NCI-H1694 treated with DMSO at 0.1 percent for 48 hours (cell line): ENCODE measurements at regions not wholly inside any gene's neighbourhood (a gene's known extent, or its start where the extent isn't known, plus 50 kb on each side); places are given as distances from the start of the nearest gene placed in this dataset.
"Not testable (repeated sequence)": the region's sequence is repeated elsewhere in the genome, so short reads cannot be mapped to it uniquely, and the experiment has no call there.

Experiments
- DNase-seq: peaks from one replicate; lab custom pipeline; 2025; lab: John Stamatoyannopoulos, UW

DNA sequence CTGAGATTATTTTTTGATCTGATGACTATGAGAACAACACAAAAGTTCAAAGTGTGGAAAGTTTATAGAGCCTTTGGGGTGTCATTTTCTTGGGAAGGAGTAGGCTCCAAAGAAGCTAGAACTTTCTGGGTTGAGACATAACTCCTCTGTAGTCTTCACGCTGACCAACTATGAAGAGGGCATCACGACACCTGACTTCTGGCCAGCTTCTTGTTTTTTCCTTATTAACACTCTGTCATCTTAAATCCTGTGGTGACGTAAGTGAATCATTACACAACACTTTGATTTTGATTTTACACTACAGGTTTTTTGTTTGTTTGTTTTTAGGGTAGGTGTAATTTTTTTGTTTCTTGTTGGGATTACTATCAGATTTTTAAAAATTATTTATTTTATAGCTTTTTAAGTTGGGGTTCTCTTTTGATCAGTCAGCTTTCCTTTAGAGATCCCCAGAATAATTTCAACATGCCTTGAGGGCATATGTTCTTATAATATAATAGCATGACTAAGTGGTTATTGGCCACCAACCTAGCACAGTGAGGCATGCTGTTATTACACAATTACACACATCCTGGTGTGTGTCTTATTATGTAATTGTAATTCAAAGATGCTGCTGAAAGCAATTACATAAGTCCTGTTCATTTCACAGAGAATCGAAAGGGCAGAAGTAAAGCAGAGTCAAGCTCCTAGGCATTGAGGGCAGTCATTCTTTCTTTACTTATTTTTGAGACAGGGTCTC lies 281.6 kb upstream of the NOTCH2NLA start:
- DNase-seq: not testable (repeated sequence)

DNA sequence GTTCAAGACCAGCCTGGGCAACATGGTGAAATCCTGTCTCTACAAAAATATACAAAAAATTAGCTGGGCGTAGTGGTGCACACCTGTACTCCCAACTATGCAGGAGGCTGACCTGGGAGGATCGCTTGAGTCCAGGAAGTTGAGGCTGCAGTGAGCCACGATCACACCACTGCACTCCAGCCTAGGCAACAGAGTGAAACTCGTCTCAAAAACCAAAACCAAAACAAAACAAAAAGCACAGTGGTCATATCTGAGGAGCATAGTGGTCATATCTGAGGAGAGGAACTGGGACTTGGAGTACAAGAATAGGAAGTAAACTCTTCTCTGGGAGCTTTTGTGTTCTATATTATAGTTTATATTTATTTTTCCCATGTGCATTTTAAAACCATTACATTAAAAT lies 275.3 kb upstream of the NOTCH2NLA start:
- not testable (repeated sequence) for DNase-seq

DNA sequence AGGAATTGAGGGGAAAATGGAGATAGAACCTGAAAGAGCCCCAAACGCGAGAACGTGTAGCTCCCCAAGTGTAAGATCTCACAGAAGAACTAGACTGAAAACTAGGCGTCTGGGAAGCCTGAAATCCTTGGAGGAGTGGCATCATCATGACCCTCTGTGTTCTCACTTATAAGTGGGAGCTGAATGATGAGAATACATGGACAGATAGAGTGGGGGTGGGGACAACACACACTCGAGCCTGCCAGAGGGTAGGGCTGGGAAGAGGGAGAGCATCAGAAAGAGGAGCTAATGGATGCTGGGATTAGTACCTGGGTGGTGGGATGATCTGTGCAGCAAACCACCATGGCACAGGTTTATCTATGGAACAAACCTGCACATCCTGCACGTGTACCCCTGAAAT lies 258.7 kb upstream of the NOTCH2NLA start:
- not testable (repeated sequence) for DNase-seq

DNA sequence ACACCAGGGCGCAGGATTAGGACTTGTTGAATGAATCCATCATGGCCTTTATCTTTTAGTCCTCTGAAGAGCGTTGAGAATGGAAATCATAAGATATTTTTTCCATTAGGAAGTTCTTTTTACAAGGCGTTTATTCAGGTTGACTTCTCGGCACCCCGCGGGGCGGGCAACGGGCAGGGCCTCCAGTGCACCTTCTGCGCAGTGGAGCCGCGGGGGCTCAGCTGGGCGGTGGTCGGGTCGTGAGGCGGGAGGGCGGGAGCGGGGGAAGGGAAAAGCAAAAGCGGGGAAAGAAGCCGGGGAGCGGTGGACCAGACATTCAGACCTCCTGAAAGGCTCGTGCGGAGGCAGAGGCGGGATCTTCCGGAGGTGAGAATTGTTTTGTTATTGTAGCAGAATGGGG lies 258.3 kb upstream of the NOTCH2NLA start:
- not testable (repeated sequence) for DNase-seq

DNA sequence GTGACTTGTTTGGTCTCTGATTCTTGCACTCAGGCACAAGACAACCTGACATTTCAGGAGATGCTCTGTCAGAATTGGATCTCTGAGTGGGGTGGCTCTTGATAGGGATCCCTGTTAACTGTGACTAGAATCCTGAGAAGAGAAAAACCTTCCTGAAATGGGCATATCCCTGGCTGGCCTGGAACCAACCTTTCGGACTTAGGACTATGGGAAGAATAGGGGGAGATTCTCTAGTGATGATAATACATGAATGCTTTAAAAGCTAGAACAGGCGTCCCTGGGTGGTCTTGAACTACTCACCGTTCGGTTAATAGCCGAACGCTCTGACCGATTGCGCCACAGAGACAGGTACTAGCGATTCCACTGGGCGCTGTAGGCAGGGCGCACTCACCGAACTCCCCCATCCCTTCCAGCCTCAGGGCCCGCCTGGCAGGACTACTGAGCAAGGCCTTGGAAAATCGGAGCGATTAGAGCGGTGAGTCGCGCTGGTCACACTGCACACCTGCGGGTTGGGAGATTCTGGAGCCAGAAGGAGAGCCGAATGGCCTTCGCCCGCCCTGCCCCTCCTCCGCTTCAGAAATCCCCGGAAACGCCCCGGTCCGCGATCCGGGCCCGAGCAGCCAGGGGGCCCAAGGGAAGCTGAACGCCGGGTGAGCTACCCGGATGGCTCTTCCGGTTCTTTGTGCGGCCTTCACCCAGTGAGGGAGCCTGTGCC lies 257.6 kb upstream of the NOTCH2NLA start:
- DNase-seq: not testable (repeated sequence)

DNA sequence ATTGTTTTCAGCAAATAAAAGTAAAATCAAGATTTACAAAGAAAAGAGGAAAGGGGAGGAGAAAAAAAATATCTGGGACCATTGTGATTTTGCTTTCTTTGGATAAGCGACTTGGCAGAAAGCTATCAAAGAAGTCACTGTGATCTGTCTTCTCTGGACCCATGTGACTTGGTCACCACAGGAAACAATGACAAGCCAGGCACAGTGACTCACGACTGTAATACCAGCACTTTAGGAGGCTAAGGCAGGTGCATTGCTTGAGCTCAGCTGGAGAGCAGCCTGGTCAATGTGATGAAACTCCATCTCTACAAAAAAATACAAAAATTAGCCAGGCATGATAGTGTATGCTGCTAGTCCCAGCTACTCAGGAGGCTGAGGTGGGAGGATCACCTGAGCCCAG lies 255.4 kb upstream of the NOTCH2NLA start:
- DNase-seq: not testable (repeated sequence)

DNA sequence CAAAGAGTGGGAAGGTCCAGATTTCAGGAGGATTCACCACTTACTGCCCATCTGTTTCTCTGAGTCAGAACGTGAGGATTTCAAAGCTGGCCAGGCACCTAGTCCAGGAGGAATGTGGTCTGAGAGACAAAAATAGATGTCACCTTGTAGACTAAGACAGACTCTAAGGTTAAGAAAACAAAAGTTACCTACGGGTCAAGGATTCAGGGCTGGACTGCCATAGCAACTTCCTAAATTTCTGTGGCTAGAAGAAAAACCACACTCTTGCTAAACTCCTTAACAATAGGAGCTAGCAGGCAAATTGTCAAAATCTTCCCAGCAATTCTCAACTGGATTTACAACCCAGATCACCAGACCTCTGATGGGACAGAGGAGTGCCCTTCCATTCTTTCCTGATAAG lies 250.4 kb upstream of the NOTCH2NLA start:
- DNase-seq: not testable (repeated sequence)

DNA sequence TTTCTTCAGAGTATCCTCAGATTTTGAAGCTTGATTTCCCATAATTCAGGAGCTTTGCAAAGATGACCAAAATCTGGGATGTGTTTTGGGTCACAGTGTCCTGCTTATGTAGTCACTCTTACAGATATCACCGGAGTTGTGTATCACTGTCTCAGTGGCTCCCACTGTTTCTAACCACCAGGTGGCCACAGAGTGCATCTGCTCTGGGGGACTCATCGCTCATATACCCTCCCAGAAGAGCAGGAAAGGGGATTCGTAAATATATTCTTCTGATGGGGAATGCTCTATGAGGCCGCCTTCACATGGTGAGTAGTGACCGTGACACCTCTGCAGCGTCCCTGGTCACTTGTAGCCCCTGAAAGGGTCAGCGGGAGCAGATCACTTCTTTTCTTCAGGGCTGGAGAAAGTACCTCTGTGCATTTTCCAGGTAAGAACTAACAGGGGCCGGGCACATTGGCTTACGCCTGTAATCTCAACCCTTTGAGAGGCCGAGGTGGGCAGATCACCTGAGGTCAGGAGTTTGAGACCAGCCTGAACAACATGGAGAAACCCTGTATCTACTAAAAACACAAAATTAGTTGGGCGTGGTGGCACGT lies 249.4 kb upstream of the NOTCH2NLA start:
- DNase-seq: peak; percentile 50

DNA sequence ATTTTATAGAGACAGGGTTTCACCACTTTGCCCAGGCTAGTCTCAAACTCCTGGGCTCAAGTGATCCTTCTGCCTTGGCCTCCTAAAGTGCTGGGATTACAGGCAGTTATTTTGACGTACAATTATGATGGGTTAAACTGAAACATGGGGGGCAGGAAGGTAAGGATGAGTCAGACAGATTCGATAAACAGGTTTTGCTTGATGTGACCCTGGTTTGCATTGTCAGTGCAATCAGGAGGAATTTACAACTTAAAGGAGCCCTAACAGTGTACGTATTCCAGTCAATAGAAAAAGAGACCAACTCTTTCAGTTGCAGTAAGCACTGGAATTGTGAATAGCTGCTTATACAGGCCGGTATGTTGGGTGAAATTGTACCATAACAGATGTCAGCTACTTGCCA lies 246.3 kb upstream of the NOTCH2NLA start:
- DNase-seq: not testable (repeated sequence)

DNA sequence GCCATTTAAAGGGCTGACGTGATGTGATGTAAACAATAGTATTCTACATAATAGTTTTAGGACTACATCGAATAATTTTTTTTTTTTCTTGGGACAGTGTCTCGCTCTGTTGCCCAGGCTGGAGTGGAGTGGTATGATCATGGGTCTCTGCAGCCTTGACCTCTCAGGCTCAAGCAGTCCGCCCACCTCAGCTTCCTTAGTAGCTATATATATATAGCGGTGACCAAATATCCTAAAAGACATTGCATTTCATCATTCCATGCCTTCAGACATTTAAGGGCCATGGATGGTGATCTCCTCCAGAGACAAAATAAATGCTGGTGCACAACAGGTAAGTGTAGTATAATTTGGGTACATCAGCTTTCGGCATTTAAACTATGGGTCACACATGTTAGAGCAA lies 245.4 kb upstream of the NOTCH2NLA start:
- not testable (repeated sequence) for DNase-seq

DNA sequence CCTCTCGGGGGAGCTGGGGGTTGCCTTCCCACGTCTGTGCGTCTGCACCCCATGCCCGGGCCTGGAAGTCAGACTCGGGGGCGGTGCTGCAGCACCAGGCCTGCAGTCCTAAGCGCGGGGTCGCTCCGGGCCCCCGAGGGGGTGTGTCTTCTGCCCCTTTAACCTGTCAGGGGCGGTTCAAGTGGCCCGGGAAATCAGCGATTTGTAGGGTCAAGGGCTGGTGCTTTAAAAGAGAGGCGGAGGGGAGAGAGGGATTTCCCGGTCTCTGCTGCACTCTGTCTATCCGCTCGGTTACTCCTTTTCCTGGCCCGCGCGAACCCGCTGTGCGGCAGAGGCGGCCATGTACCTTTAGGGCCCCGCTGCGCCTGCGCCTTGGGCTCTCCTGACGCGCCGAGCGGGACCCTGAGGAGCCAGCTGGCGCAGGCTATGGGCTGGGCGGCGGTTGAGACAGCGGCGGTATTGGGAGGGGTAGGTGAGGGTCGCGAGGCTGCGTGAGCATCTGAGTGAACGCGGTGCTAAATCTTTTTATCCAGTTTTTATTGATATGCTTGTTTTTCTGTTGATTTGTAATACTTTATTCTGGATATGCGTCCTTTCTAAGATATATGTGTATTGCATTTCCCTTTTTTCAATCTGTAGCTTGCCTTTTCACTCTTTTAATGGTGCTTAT lies 243.5 kb upstream of the NOTCH2NLA start:
- DNase-seq: peak; percentile 77

DNA sequence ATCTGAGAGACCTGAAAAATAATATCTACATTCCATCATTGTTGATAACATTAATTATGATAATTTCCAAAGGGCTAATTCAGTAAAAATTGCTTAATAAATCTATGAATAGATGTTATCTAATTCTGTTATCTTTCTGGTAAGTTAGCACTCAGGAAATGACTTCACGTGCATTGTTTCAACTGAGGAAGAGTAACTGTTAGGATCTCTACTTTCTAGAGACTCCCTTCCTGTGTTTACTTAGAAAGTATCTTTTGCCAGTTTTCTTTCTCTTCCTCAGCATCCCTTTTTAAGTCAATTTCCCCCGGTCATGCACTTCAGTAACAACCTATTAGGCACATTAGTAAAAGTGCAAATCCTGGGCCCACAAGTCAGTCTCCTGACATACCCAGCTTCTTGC lies 231.1 kb upstream of the NOTCH2NLA start:
- DNase-seq: not testable (repeated sequence)

DNA sequence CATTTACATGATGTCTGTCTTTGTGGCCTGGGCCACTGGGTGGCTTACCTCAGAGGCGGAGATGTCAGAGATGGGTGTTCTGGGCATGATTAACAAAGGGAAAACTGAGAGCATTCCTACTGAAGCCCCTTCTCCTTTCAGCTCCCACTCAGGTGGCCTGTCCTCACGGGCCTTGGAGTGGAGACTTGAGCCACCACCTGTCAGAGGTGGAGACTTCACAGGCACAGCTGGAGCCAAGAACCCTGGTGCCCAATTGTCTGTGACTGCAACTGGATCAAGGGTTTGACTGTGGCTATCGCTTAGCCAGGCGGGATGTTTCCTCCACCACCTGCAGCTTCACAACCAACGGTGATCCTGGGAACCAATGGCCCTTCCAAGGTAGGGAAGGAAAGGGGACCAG lies 230.5 kb upstream of the NOTCH2NLA start:
- not testable (repeated sequence) for DNase-seq

DNA sequence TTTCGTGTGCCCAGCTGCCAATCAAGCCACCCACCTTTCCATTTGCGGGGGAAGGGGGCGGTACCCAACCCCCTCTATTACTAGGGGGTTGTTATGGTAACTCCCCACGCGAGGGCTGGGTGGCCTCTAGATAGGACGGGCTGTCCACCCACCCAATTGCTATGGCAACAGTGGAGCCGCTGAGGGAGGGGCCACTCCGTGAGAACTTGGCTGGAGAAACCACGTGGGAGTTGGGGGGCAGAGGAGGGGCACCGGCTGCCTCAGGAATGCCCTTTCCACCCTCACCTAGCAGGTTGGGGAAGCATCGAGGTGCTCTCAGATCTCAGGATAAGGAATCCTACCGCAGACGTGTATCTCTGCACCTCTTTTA lies 220.0 kb upstream of the NOTCH2NLA start:
- DNase-seq: not testable (repeated sequence)

DNA sequence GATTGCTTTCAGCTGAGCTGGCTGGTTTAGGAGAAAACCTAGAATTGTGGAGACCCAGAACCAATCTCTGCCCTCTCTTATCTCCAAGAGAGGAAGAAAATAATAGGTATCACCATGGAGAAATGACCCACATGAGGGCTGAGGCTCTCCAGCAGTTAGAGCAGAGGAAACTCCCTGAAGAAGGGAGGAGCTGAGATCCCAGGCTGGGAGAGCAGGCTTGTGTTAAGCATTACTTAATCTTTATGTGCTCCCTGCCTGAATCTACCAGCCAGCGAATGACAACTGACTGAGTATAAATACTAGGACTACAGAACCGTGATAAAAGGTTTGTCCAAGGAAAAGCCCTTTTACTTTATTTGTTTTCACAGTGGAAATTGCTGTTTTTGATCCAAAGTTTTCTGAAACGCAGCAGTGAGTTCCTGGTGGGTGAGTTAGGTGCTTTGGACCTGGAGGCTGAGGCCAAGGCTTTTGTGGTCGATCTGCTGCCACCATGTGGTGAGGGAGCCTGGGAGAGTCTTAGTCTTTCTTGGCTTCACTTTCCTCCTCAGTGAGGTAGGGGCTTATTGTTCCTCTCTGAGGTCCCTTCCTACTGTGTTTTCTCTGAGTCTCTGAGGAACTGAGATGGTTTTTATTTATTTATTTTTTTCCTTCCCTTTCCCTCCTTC lies 219.5 kb upstream of the NOTCH2NLA start:
- not testable (repeated sequence) for DNase-seq

DNA sequence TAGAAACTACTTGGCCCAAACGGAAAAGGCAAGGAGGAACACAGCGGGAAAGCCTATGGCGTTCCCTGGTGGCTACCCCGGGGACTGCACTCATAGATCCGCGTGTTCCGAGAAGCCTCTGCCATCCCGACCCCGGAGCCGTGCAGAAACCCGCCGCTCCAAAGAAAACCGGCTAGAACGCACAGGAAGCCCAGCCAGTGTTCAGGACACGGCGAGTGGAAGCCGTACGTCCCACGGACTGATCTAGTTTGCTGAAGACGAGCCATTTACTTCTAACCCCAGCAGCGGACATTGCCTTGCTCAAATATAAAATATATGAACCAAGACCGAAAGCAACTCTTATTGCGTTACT lies 215.0 kb upstream of the NOTCH2NLA start:
- not testable (repeated sequence) for DNase-seq

DNA sequence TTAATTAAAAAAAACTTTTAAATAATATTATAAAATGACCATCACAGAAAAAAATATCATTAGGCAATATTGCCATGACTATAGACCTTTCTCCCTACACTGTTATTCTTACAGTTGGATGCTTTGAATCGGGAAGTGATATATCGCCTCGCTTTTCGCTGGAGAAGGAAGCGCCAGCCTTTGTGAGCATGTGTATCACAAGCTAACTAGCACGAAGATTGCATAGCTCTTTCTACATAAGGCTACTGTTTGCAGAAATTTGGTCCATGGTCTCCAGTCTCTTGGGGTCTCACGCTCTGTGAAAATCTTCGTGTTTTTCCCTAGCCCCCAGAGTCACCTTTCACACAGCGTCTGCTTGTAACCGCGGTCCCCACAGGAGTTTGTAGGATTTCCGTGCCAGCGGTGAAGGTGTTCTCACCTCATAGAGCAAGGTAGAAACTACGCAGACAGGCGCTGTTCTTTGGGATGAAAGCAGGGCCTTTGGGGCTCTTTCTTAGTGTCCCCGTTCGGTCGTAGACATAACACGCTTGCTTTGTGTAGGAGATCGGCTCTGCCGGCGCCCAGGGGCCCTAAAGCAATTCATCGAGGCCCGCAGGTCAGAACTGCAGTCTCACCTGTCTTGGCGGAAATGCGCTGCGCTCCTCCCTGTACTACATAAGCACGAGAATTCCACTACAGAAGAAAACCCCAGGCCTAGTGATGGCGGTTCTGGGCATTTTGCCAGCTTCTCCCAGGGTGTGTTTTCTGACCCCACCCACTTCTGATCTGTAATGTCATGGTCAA lies 214.5 kb upstream of the NOTCH2NLA start:
- DNase-seq: not testable (repeated sequence)

DNA sequence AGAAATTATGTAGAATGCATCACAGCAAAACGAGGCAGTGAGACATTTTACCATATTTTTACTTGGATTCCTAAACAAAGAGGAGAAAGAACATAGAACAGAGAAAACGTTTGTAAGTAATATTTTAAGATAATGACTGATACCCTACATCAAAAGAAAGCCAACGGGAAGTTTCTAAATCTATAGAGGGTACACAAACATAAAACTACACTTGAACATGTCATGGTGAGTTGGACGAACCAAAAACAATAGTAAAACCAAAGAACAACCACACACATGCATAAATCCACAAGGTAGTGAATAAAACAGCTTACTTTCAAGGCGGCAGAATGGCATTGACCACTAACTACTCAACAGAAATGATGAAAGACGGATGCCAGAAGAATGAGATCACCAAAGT lies 209.7 kb upstream of the NOTCH2NLA start:
- DNase-seq: not testable (repeated sequence)

DNA sequence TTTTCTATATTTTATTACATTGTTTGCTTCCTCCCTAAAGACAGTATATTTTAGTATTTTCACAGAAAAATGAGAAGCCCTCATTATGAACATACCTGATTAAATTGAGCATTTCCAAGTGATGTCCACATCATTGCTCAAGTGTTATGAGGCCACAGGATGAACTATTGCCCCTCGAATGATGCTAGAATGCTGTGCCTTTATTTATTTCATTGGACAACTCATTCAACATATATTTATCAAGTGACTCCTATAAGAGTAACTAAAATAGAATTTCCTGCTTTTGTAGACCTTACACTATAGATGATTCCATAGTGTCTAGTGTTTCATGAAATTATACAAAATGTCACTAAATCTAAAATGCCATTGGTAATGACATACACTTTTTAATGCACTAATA lies 187.8 kb upstream of the NOTCH2NLA start:
- not testable (repeated sequence) for DNase-seq

DNA sequence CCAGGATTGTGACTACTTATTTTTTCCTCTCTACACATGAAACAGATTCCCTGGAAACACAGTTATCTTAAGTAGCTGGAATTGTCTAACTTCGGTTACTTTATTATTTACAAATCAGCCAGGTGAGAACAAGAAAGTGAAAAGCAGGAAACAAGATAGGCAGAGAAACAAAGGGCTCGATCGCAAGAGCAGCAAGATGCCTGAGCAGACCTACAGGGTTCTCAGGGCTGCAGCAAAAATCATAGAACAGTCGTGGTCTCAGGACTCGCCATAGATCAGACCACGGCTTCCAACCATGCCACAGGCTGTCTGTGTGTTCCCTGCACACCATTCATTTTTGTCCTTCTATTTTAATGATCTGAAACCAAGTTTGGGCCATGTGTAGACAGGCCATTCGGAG lies 186.2 kb upstream of the NOTCH2NLA start:
- not testable (repeated sequence) for DNase-seq

DNA sequence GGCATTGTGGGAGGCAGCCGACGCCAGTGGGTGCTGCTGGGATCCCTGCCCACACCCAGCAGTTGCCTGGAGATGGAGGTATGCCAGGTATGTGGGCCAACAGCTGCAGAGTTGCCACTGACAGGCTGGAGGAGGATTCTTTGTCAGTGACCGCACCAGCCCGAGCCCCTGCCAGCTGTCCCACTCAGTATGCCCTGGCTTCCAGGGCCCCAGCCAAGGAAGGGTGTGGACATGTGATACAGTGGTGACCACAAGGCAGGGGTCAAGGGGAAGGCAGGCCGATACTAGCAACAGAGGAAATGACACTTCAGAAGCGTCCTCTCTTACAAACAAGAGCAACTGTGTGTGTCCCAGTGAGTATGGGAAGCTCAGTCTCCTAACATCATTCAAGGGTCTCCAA lies 185.1 kb upstream of the NOTCH2NLA start:
- not testable (repeated sequence) for DNase-seq
